ENCODE measurements at regions not wholly inside any gene's neighbourhood (a gene's known extent, or its start where the extent isn't known, plus 50 kb on each side); places are given as distances from the start of the nearest gene placed in this dataset.
"Not testable (repeated sequence)": the region's sequence is repeated elsewhere in the genome, so short reads cannot be mapped to it uniquely, and the experiment has no call there.

DNA sequence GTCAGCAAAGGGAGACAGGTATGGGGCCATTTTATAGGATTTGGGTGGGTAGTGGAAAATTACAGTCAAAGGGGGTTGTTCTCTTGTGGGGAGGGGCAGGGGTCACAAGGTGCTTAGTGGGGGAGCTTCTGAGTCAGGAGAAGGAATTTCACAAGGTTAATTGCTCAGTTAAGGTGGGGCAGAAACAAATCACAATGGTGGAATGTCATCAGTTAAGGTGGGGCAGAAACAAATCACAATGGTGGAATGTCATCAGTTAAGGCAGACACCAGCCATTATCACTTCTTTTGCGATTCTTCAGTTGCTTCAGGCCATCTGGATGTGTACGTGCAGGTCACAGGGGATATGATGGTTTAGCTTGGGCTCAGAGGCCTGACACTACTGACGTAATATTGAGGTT, 1077.6 kb downstream of the DNAJB9 start:
- not testable (repeated sequence) for FAIRE-seq

- FAIRE-seq, result no peak
Measured at GRCh38 chr7:109659261-109659660, 1089.6 kb downstream of the DNAJB9 start.

- no peak for FAIRE-seq
Measured at GRCh38 chr7:109660401-109660800, 1090.7 kb downstream of the DNAJB9 start.

DNA sequence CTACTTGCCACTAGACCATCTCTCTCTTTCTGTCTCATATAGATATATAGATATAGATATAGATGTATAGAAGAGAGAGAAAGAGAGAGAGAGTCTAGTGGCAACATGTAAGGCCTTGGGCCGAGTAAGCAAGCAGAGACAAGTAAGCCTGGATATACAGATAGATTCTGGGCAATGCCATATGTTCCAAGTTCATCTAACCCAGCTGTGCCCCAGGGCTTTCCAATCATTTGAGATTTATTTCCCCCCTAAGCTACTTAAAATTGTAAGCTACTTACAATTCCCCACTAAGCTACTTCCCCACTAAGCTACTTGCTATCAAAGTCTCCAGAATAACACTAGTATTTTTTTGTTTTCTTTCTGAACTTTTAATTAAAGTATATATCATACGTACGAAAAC, 1094.1 kb downstream of the DNAJB9 start:
- FAIRE-seq, result no peak

GRCh38 chr7:109687269-109687668, 1117.6 kb downstream of the DNAJB9 start:
- FAIRE-seq, result not testable (repeated sequence)

- FAIRE-seq, result not testable (repeated sequence)
Measured at GRCh38 chr7:109692613-109693012, 1122.9 kb downstream of the DNAJB9 start.

GRCh38 chr7:109694149-109695071, 1124.7 kb downstream of the DNAJB9 start:
- no peak for FAIRE-seq

DNA sequence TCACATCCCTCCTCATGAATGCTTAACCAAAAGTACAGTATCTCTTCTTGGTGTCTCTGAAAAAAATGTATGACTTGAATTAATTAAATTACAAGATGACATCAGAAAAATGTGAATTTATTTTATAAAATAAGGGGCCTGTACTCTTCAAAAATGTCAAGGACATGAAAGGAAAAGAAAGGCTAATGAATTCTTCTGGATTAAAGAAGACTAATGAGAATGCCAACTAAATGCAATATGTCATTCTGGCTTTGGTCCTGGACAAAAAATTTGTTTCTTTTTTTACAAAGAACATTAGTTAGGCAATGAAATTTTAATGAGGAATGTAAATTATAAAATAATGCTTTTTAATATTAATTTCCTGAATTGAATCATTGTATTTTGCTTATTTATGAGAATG, 1125.7 kb downstream of the DNAJB9 start:
- FAIRE-seq, result no peak

DNA sequence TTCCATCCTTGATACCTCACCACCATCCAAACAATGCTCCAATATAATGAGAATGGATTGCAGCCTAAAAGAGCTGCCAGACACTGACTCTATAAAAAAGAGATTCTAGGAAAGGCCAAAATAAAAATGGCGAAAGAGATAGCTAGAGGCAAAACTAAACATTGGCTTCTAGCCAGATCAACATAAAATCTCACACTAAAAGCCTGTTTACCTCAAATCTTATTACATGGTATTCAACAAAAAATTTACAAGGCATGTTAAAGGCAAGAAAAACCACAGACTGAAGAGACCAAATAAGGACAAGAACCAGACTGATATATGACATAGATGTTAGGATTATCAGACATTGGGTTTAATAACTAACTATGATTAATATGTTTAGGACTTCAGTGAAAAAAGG, 1127.0 kb downstream of the DNAJB9 start:
- no peak for FAIRE-seq

GRCh38 chr7:109699661-109700060, 1130.0 kb downstream of the DNAJB9 start:
- no peak for FAIRE-seq

GRCh38 chr7:109713366-109713765, 1143.7 kb downstream of the DNAJB9 start:
- FAIRE-seq, result no peak

DNA sequence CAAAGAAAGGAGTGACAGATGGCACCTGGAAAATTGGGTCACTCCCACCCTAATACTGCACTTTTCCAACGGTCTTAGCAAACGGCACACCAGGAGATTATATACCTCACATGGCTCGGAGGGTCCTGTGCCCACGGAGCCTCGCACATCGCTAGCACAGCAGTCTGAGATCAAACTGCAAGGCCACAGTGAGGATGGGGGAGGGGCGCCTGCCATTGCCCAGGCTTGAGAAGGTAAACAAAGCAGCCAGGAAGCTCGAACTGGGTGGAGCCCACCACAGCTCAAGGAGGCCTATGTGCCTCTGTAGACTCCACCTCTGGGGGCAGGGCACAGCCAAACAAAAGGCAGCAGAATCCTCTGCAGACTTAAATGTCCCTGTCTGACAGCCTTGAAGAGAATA, 1149.7 kb downstream of the DNAJB9 start:
- not testable (repeated sequence) for FAIRE-seq

DNA sequence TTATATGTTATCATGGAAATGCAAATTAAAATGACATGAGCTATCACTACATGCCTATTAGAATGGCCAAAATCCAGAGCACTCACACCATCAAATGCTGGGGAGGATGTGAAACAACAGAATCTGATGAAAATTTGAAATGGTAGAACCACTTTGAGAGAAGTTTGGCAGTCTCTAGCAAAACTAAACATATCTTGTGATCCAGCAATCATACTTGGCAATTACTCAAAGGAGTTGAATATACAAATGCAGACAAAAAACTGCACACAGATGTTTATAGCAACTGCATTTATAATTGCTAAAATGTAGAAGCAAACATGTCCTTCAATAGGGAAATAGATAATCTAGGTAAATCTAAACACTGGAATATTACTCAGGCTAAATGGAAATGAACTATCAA, 1164.9 kb downstream of the DNAJB9 start:
- no peak for FAIRE-seq

GRCh38 chr7:109735881-109736280, 1166.2 kb downstream of the DNAJB9 start:
- no peak for FAIRE-seq

GRCh38 chr7:109745677-109746410, 1176.2 kb downstream of the DNAJB9 start:
- FAIRE-seq, result no peak

DNA sequence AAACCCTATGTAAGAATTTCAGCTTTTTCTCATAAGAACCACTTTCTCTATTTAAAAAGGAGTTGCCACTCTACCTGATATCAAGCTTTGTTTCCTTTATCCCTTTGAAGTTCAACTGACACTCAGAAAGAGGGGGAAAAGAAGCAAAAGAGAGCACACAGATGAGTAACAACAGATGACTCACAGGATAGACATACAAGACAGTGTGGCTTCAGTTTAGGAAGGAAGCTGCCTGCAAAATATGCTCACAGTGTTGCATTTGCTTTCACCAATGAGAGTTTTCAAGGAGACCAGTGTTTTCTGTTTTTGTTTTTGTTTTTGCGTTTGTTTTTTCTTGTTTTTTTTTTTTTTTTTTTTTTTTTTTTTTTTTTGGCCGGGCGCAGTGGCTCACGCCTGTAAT, 1181.6 kb downstream of the DNAJB9 start:
- no peak for FAIRE-seq

GRCh38 chr7:109752068-109752467, 1182.4 kb downstream of the DNAJB9 start:
- FAIRE-seq, result no peak

- FAIRE-seq, result no peak
Measured at GRCh38 chr7:109757713-109758112, 1188.0 kb downstream of the DNAJB9 start.

- FAIRE-seq, result no peak
Measured at GRCh38 chr7:109763611-109764010, 1193.9 kb downstream of the DNAJB9 start.

DNA sequence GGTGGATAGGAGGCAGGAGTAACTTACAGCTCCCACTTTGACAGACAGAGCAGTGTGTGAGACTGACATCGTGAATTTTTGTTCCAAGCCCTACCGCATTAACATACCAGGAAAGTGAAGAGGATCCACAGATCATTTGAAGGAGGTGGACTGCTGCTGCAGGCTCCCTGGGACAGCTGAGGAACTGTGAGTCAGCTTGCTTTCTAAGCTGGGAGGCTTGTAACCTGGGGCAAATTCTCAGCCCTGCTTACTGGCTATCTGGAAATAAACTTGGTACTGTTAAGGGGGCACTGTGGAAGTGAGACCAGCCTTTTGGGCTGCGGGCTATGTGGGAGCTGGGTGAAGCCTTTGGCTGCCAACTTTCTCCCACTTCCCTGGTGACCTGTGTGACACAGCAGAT, 1202.5 kb downstream of the DNAJB9 start:
- FAIRE-seq, result no peak

DNA sequence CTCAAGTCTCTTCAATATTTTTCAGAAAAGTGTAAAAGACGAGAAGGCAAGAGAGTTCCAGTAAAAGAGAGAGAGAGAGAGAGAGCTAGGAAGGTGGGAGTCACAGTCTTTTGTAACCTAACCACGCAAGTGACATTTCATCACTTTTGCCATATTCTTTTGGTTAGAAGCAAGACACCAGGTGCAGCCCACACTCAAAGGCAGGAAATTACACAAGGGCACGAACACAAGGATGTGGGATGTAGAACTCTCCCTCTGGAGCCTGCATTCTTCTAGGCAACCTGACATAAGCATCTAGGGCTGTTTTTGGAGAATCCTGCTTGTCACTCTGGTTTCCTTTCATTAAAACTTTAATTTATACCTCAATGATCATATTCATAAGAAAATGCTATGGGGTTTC, 1213.1 kb downstream of the DNAJB9 start:
- no peak for FAIRE-seq

GRCh38 chr7:109806548-109806947, 1236.9 kb downstream of the DNAJB9 start:
- no peak for FAIRE-seq

DNA sequence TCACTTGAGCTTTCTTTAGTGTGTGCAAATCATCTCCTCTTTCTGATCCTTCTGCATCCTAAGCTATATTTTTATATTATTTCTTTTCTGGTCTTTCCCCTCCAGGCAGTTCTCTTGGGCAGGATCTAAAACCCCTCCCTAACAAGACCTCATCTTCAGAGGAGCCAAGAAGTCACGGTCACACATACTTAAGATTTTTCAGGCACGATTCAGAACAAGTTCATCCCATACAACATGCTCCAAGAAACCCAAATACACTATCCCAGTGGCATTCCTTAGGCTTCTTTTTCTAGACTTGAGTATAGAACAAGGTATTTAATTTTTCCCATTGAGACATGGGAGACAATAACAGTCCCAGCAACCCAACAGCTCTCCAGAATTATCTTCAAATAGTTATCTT, 1251.5 kb downstream of the DNAJB9 start:
- no peak for FAIRE-seq

DNA sequence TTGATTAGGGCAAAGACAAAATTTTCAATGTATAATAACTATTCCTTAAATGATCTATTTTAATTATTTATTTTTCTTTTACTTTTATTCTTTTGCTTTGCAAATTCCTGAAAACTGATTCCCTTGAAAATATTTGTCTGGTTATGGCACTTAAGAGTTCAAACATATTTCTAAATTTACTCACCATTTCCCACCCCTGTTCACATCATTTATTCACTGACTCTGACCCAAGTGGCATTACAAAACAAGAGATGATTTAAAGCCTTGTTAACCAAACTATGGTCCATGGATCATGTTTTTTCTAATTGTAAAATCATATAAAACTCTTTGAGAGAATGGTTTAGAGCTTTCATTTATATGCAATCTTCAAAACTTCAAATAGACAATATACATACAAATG, 1256.1 kb upstream of the LRRN3 start:
- FAIRE-seq, result no peak

All from endometrium (tissue), 2 donors.